ENCODE measurements at regions not wholly inside any gene's neighbourhood (a gene's known extent, or its start where the extent isn't known, plus 50 kb on each side); places are given as distances from the start of the nearest gene placed in this dataset.

DNA sequence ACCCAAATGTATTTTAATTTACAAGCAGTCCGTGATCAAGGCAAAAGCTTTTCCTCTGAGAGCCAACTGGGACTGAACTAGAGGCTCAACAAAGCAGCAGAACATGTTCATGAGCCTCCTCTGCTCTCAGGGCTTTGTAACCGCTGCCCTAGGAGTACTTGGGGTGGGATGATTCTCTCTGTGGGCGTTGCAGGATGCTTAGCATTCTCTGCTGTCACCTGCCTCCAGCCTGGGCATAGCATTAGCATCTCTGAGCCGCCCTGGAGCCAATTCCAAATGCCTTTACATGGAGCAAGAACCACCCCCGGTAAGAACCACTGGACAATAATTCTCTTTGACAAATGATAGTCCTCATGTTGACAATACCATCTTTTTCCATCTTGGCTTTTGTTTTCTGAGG lies 237.6 kb upstream of the CDH4 start:
- no peak overlapping the region for H3K4me3 ChIP-seq (ENCODE audit: low read depth, low read length)

DNA sequence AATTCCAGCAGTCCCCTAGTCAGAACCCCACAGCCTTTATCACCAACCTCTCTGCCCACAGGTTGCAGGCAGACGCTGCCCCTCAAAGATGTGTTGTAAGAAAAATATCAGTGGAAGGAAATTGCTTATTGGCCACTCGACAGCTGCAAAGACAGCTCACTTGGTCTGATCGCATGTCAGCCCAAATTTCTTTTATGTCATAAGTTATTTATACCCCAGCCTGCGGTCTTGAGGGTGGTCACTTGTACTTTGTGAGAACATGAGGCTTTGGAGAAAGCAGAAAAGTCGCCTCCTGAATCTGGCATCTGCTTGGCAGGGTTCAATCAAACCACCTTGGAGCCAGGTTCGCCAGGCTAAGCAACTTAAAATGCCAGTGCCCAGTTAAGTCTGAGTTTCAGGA lies 236.5 kb upstream of the CDH4 start:
- TF ChIP-seq, protein P1, sequence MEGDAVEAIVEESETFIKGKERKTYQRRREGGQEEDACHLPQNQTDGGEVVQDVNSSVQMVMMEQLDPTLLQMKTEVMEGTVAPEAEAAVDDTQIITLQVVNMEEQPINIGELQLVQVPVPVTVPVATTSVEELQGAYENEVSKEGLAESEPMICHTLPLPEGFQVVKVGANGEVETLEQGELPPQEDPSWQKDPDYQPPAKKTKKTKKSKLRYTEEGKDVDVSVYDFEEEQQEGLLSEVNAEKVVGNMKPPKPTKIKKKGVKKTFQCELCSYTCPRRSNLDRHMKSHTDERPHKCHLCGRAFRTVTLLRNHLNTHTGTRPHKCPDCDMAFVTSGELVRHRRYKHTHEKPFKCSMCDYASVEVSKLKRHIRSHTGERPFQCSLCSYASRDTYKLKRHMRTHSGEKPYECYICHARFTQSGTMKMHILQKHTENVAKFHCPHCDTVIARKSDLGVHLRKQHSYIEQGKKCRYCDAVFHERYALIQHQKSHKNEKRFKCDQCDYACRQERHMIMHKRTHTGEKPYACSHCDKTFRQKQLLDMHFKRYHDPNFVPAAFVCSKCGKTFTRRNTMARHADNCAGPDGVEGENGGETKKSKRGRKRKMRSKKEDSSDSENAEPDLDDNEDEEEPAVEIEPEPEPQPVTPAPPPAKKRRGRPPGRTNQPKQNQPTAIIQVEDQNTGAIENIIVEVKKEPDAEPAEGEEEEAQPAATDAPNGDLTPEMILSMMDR (IDR thresholded peaks at IDR 0.05; ENCODE audit: low read depth, low read length), result no peak

More for the DNA sequence above, 237.6 kb upstream of the CDH4 start:
- TF ChIP-seq, protein P1 (IDR thresholded peaks at IDR 0.05; ENCODE audit: low read depth, low read length), result no peak

DNA sequence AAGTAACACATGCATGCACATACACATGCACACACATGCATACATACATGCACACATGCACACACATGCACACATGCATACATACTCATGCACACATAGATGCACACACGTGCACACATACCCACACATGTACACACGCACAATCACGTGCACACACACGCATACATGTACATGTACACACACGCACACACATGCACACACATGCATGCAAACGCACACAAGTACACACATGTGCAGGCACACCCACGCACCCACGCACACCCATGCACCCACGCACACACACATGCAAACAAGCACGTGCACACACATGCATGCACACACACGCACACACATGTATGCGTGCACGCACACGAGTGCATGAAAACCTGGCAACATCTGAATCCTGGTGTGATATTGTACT lies 232.7 kb upstream of the CDH4 start:
- no peak overlapping the region for H3K4me3 ChIP-seq (ENCODE audit: low read depth, low read length)
- TF ChIP-seq, protein P1 (IDR thresholded peaks at IDR 0.05; ENCODE audit: low read depth, low read length), result no peak

More for the DNA sequence above, 236.5 kb upstream of the CDH4 start:
- H3K4me3 ChIP-seq (ENCODE audit: low read depth, low read length), result no peak overlapping the region

DNA sequence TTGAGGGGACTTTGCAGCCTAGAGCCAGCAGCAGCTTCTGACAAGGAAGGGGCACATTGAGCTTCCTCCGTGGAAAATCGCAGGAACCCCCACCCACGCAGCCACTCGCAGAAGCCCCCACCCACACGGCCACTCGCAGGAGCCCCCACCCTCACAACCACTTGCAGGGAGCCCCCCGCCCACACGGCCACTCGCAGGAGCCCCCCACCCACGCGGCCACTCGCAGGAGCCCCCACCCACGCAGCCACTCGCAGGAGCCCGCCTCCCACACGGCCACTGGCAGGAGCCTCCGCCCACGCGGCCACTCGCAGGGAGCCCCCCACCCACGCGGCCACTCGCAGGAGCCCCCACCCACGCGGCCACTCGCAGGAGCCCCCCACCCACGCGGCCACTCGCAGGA lies 228.4 kb upstream of the CDH4 start:
- no peak overlapping the region for H3K4me3 ChIP-seq (ENCODE audit: low read depth, low read length)
- TF ChIP-seq, protein P1 (IDR thresholded peaks at IDR 0.05; ENCODE audit: low read depth, low read length), result no peak

DNA sequence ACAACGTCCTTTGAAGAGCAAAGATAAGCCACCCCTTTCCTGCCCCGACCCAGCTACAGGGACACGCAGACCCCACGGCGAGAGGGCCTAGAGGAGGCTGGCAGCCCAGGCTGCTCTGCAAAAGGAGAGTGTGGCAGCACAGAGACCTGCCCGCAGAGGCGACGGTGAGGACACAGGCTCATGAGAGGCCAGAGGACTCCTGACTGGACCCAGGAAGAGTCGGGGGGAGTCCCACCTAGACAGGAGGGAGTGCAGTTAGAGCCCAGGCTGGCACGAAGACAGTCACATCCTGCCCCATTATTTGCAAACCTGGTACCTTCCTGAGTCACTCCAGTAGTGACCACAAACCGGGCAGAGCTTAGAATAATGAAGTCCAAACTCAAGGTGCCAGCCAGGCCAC lies 227.7 kb upstream of the CDH4 start:
- no peak overlapping the region for H3K4me3 ChIP-seq (ENCODE audit: low read depth, low read length)

DNA sequence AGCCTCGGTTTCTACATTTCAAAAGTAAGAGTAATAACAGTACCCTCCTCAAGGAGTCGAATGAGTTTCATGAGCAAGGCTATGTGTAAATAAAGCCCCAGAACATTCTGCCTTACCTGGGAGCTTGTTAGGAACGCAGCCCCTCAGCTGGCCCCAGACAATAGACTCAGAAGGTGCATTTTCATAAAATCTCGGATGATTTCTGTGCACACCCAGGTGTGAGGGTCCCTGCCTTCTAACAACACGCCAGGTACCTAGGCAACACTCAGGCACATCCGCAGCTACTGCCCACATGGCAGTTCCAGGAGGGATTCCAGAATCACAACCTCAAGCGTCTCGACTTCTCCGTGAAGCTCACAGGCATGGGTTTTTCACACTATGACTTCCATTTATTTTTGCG lies 226.5 kb upstream of the CDH4 start:
- H3K4me3 ChIP-seq (ENCODE audit: low read depth, low read length), result no peak overlapping the region
- TF ChIP-seq, protein P1 (IDR thresholded peaks at IDR 0.05; ENCODE audit: low read depth, low read length), result no peak

More for the DNA sequence above, 227.7 kb upstream of the CDH4 start:
- TF ChIP-seq, protein P1 (IDR thresholded peaks at IDR 0.05; ENCODE audit: low read depth, low read length), result no peak

DNA sequence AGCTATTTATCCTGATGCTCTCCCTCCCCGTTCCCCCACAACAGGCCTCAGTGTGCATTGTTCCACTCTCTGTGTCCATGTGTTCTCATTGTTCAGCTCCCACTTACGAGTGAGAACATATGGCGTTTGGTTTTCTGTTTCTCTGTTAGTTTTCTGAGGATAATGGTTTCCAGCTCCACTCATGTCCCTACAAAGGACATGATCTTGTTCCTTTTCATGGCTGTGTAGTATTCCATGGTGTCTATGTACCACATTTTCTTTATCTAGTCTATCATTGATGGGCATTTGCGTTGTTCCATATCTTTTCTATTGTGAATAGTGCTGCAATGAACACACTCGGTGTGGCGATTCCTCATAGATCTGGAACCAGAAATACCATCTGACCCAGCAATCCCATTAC lies 225.9 kb upstream of the CDH4 start:
- H3K4me3 ChIP-seq (ENCODE audit: low read depth, low read length), result no peak overlapping the region
- TF ChIP-seq, protein P1 (IDR thresholded peaks at IDR 0.05; ENCODE audit: low read depth, low read length), result no peak
